Thymus (tissue), 11 donors: ENCODE measurements at regions not wholly inside any gene's neighbourhood (a gene's known extent, or its start where the extent isn't known, plus 50 kb on each side); places are given as distances from the start of the nearest gene placed in this dataset.

Source experiments
- DNase-seq, 9 donors: peaks; one replicate each; pipeline ENCODE4 v3.0.0-alpha.2; 2013; ENCODE audit warnings: low spot score in 9 of 9, low read depth in 6 of 9, missing footprints in 1 of 9
- H3K27ac ChIP-seq, 2 donors: one replicate each; pipeline ENCODE4 v1.5.1; 2013; ENCODE audit warnings: control low read depth in 1 of 2, low read depth in 1 of 2, low read length in 1 of 2, mild to moderate bottlenecking in 1 of 2, moderate library complexity in 1 of 2
- H3K27me3 ChIP-seq, 2 donors: one replicate each; pipeline ENCODE4 v1.5.1; 2013; ENCODE audit warnings: low read length in 1 of 2; ENCODE audit not compliant: control insufficient read depth in 2 of 2, insufficient read depth in 1 of 2
- H3K36me3 ChIP-seq, 2 donors: one replicate each; pipeline ENCODE4 v1.5.1; 2013; ENCODE audit warnings: low read length in 1 of 2, mild to moderate bottlenecking in 1 of 2, moderate library complexity in 1 of 2; ENCODE audit not compliant: control insufficient read depth in 2 of 2, insufficient read depth in 2 of 2
- H3K4me1 ChIP-seq, 2 donors: one replicate each; pipeline ENCODE4 v1.5.1; 2013; ENCODE audit warnings: low read length in 2 of 2; ENCODE audit not compliant: control insufficient read depth in 2 of 2, insufficient read depth in 2 of 2
- H3K4me3 ChIP-seq, 2 donors: one replicate each; pipeline ENCODE4 v1.5.1; 2013; ENCODE audit warnings: low read length in 2 of 2, control low read depth in 1 of 2, mild to moderate bottlenecking in 1 of 2
- H3K9me3 ChIP-seq, 2 donors: one replicate each; pipeline ENCODE4 v1.5.1; 2013; ENCODE audit warnings: low read length in 1 of 2, mild to moderate bottlenecking in 1 of 2; ENCODE audit not compliant: control insufficient read depth in 2 of 2, insufficient read depth in 1 of 2
- WGBS: extraction: QIAGEN DNeasy Blood & Tissue Kit; methylation state at CpG from one replicate; pipeline ENCODE4 v1.1.7; 2013; 5-methylcytosine and 5-hydroxymethylcytosine counted together
- donor health status: healthy.

DNA sequence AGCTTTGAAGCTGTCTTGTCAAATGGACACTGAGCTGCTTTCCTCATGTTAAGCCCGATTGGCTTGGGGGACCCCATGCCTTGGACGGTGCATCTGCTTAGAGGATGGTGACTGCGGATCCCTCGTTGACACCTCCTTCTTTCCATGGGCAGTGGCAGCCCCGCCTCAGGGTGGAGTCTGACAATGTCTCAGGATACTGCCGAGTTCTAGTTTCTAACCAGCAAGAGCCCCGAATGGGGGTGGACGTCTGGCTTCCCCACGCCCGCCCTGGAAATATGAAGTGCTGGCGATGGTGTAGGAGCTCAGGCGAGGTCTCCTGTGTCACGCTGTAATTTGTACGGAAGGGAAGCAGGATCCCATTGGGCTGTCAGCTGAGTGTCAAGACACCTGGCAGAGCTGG, 106.2 kb upstream of the CTBP2 start:
- 87% methylated on average over 14 of the region's 14 CpGs for WGBS

GRCh38 chr10:125265579-125265955, 105.2 kb upstream of the CTBP2 start:
- no peak overlapping the region for H3K4me3 ChIP-seq
- DNase-seq: no peak
- H3K9me3 ChIP-seq: no peaks in the 10 kb centered on the region
- 94% methylated on average over 6 of the region's 6 CpGs for WGBS
- no peaks in the 10 kb centered on the region for H3K4me1 ChIP-seq
- no peaks in the 10 kb centered on the region for H3K36me3 ChIP-seq
- no peak overlapping the region for H3K27ac ChIP-seq
- no peaks in the 10 kb centered on the region for H3K27me3 ChIP-seq

More for the DNA sequence above, 106.2 kb upstream of the CTBP2 start:
- Histone ChIP-seq H3K36me3 (no peaks in the 10 kb centered on the region), H3K27ac (no peak overlapping the region), H3K27me3 (no peaks in the 10 kb centered on the region), H3K9me3 (no peaks in the 10 kb centered on the region), H3K4me3 (no peak overlapping the region), H3K4me1 (no peaks in the 10 kb centered on the region)
- DNase-seq: no peak

DNA sequence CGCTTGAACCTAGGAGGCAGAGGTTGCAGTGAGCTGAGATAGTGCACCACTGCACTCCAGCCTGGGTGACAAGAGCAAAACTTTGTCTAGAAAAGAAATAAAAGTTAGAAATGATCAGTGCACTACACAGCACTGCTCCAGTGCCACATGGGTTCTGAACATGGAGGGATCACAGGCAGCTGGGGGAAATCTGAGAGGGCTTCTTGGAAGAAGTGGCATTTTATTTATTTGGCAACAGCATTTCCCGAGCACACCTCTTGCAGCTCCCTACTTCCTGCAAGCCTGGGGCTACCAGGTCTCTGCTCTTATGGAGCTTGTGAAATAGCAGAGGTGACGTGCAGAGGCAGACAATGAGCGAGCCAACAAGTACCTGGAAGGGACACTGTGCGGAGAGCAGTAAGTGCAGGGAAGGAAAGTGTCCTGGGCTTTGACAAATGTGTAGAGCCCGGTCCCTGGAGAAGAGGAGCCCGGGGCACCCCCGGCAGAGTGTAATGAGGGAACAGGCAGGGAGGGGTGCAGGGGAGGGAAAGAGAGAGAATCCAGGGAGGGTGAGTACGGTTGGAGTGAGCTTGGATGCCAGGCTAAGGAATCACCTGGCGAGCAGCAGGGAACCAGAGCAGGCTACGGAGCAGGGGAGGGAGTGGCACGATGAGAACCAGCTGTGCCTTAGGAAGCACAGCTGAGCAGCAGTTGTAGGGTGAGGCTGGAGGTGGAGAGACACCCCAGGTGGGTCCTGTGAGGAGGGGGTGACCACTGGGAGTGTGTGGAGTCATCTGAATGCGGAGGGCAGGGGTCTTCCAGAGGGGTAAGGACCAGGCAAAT, 104.6 kb upstream of the CTBP2 start:
- Histone ChIP-seq H3K4me3 (no peak overlapping the region), H3K9me3 (no peaks in the 10 kb centered on the region), H3K36me3 (no peaks in the 10 kb centered on the region), H3K27me3 (no peaks in the 10 kb centered on the region), H3K27ac (no peak overlapping the region), H3K4me1 (no peaks in the 10 kb centered on the region)
- 78% methylated on average over 13 of the region's 13 CpGs for WGBS
- no peak for DNase-seq

DNA sequence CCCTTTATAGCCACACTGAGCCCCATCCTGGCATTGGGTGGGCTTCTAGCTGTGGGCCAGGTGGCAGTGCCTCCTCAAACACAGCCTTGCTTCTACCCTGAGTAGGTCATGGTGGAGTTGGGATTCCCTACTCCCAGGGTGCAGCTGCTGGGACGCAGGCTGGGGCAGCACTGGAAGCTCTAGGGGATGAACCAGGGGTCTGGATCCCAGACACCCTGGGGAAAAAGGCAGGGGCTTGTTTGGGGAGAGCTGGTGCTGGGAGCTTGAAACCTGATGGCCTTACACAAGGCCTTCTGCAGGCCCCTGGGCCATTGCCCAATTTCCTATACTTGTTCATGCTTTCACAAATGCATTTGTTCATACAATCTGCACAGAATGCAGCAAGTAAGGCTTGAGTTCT, 103.7 kb upstream of the CTBP2 start:
- Histone ChIP-seq H3K27me3 (no peaks in the 10 kb centered on the region), H3K27ac (no peak overlapping the region), H3K4me3 (no peak overlapping the region), H3K9me3 (no peaks in the 10 kb centered on the region), H3K4me1 (no peaks in the 10 kb centered on the region), H3K36me3 (no peaks in the 10 kb centered on the region)
- DNase-seq: no peak
- 90% methylated on average over 1 of the region's 1 CpG for WGBS

DNA sequence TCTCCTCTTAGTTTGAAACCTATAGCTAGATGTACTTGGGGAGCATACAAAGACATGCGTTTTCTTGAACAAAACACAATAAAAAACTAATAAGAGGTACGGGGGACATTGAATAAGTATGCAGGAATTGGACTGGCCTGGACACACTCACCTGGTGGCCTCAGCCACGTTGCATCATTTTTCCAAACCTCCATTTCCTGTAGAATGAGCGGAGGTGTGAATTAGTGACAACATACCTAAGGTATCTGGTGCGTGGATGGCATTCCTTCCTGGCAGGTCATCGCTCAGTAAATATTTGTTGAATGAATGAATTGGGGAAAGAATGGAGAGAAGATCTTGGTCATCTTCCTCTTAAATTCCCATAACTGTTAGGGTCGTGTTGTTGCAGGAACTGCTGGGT, 103.2 kb upstream of the CTBP2 start:
- H3K4me3 ChIP-seq: no peak overlapping the region
- WGBS: 82% methylated on average over 7 of the region's 7 CpGs
- no peaks in the 10 kb centered on the region for H3K4me1 ChIP-seq
- DNase-seq: no peak
- no peaks in the 10 kb centered on the region for H3K27me3 ChIP-seq
- H3K9me3 ChIP-seq: no peaks in the 10 kb centered on the region
- H3K27ac ChIP-seq: no peak overlapping the region
- no peaks in the 10 kb centered on the region for H3K36me3 ChIP-seq

- Histone ChIP-seq H3K36me3 (no peaks in the 10 kb centered on the region), H3K9me3 (no peaks in the 10 kb centered on the region), H3K4me1 (no peaks in the 10 kb centered on the region), H3K4me3 (no peak overlapping the region), H3K27me3 (no peaks in the 10 kb centered on the region), H3K27ac (no peak overlapping the region)
- no peak for DNase-seq
- WGBS: 91% methylated on average over 6 of the region's 6 CpGs
Observed at GRCh38 chr10:125262920-125263319, 102.6 kb upstream of the CTBP2 start.

DNA sequence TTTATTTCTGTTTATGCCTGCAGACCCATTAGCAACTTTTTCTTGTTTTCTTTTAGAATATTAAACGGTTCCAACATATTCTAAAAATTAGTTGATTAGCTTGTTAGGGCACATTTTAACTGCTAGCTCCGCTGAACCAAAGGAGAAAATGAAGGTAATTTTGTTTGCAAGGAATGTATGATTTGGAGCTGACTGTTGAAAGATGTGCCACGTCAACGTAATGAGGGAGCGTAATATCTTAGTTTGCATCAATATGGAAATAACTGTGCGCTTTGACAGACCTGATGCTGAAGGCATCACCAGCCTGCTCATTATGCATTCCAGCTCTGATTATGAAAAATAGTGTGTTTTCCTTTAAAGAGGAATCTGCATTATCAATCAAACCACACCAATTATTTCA, 102.0 kb upstream of the CTBP2 start:
- 89% methylated on average over 6 of the region's 6 CpGs for WGBS
- H3K27ac ChIP-seq: no peak overlapping the region
- no peaks in the 10 kb centered on the region for H3K27me3 ChIP-seq
- H3K36me3 ChIP-seq: no peaks in the 10 kb centered on the region
- no peaks in the 10 kb centered on the region for H3K4me1 ChIP-seq
- no peak overlapping the region for H3K4me3 ChIP-seq
- DNase-seq: no peak
- no peaks in the 10 kb centered on the region for H3K9me3 ChIP-seq

GRCh38 chr10:125261491-125262186, 101.3 kb upstream of the CTBP2 start:
- Histone ChIP-seq H3K27me3 (no peaks in the 10 kb centered on the region), H3K36me3 (no peaks in the 10 kb centered on the region), H3K27ac (no peak overlapping the region), H3K4me3 (no peak overlapping the region), H3K4me1 (no peaks in the 10 kb centered on the region), H3K9me3 (no peaks in the 10 kb centered on the region)
- 88% methylated on average over 6 of the region's 6 CpGs for whole genome bisulfite sequencing
- no peak for DNase-seq

DNA sequence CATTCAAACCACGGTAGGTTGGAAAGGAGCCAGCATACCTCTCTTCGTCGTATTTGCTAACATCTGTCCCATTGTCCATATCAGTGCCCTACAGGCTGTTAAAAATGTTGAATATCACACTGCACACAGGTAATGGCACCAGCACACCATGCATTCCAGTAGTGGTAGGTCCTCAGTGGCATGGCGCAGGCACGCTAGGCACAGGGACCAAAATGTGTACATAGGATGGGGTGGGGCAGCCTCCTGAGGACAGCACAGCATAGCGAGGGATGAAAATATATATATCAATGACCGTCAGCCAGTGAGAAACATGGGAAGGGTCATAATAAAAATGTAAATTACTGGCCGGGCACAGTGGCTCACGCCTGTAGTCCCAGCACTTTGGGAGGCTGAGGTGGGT, 99.9 kb upstream of the CTBP2 start:
- Histone ChIP-seq H3K27me3 (no peaks in the 10 kb centered on the region), H3K36me3 (no peaks in the 10 kb centered on the region), H3K9me3 (no peaks in the 10 kb centered on the region), H3K4me1 (no peaks in the 10 kb centered on the region), H3K27ac (no peak overlapping the region), H3K4me3 (no peak overlapping the region)
- WGBS: 88% methylated on average over 9 of the region's 9 CpGs
- DNase-seq: no peak
